ENCODE measurements at regions not wholly inside any gene's neighbourhood (a gene's known extent, or its start where the extent isn't known, plus 50 kb on each side); places are given as distances from the start of the nearest gene placed in this dataset.

DNA sequence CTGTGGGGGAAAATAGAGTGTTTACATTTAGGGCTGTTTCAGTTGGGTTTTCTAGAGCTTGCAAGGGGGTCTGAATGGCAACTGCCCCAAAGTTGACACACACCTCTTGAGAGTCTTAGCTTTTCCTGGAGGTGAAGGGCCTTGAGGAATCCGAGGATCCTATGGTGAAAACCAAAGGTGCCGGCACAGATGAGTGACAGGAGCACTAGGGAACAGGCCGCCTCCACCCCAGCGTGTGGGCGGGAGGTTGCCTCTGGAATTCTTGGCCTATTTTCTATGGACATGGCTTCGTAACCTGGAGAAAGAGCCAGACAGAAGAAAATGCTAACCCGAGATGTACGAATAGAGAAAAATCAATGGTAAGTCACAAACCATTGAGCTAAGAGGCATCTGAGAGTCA lies 283.2 kb upstream of the FOXQ1 start:
- Mint-ChIP-seq H3K9me3 (ENCODE audit: low read depth) (peaks cover 9% of the 10 kb centered on the region), H3K4me3 (ENCODE audit: unreplicated experiment) (no peak overlapping the region), H3K36me3 (ENCODE audit: low read depth) (peaks cover 2% of the 10 kb centered on the region), H3K27ac (ENCODE audit: unreplicated experiment) (no peak overlapping the region), H3K4me1 (ENCODE audit: low read depth) (peaks cover 12% of the 10 kb centered on the region), H3K27me3 (ENCODE audit: low read depth) (no peaks in the 10 kb centered on the region)
- no peak for DNase-seq (ENCODE audit: low spot score)
- no peak for TF ChIP-seq CTCF (IDR thresholded peaks at IDR 0.05)

GRCh38 chr6:1027795-1028569 lies 283.9 kb upstream of the FOXQ1 start:
- Mint-ChIP-seq H3K27ac (ENCODE audit: unreplicated experiment) (no peak overlapping the region), H3K27me3 (ENCODE audit: low read depth) (no peaks in the 10 kb centered on the region), H3K4me1 (ENCODE audit: low read depth) (peaks cover 12% of the 10 kb centered on the region), H3K36me3 (ENCODE audit: low read depth) (peaks cover 2% of the 10 kb centered on the region), H3K4me3 (ENCODE audit: unreplicated experiment) (no peak overlapping the region), H3K9me3 (ENCODE audit: low read depth) (peaks cover 9% of the 10 kb centered on the region)
- DNase-seq (ENCODE audit: low spot score): no peak
- TF ChIP-seq CTCF (IDR thresholded peaks at IDR 0.05): no peak

GRCh38 chr6:1027109-1027794 lies 284.6 kb upstream of the FOXQ1 start:
- Mint-ChIP-seq H3K4me1 (ENCODE audit: low read depth) (peaks cover 12% of the 10 kb centered on the region), H3K36me3 (ENCODE audit: low read depth) (peaks cover 2% of the 10 kb centered on the region), H3K9me3 (ENCODE audit: low read depth) (peaks cover 9% of the 10 kb centered on the region), H3K27ac (ENCODE audit: unreplicated experiment) (no peak overlapping the region), H3K27me3 (ENCODE audit: low read depth) (no peaks in the 10 kb centered on the region), H3K4me3 (ENCODE audit: unreplicated experiment) (no peak overlapping the region)
- no peak for DNase-seq (ENCODE audit: low spot score)
- TF ChIP-seq CTCF (IDR thresholded peaks at IDR 0.05): no peak

DNA sequence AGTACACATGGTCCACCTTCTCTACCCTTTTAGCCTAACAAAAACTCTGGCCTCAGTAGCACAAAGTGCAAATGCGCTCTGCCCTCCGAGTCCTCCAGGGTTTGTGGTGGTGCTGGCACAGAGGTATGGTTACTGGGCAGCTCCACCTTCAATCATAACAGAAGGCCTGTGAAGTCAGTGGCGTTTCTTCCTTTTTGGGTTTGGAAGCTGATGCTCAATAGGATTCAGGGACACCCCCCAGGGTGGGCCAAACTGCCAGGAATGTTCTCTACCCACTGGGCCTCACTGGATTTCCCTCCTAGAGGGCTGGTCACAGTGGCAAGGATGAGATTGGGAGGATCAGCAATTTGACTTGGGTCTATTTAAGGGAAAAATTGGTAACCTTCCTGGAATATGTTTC lies 286.1 kb upstream of the FOXQ1 start:
- H3K9me3 Mint-ChIP-seq (ENCODE audit: low read depth): peaks cover 14% of the 10 kb centered on the region
- no peak overlapping the region for H3K27ac Mint-ChIP-seq (ENCODE audit: unreplicated experiment)
- peaks cover 12% of the 10 kb centered on the region for H3K4me1 Mint-ChIP-seq (ENCODE audit: low read depth)
- H3K27me3 Mint-ChIP-seq (ENCODE audit: low read depth): peaks cover 5% of the 10 kb centered on the region
- peaks cover 2% of the 10 kb centered on the region for H3K36me3 Mint-ChIP-seq (ENCODE audit: low read depth)
- TF ChIP-seq CTCF (IDR thresholded peaks at IDR 0.05): no peak
- H3K4me3 Mint-ChIP-seq (ENCODE audit: unreplicated experiment): no peak overlapping the region
- DNase-seq (ENCODE audit: low spot score): no peak

- DNase-seq (ENCODE audit: low spot score): no peak
- H3K9me3 Mint-ChIP-seq (ENCODE audit: low read depth): peaks cover 10% of the 10 kb centered on the region
- no peak for TF ChIP-seq CTCF (IDR thresholded peaks at IDR 0.05)
- peak overlapping the region; percentile 3 for H3K27ac Mint-ChIP-seq (ENCODE audit: unreplicated experiment)
- no peak overlapping the region for H3K4me3 Mint-ChIP-seq (ENCODE audit: unreplicated experiment)
- no peaks in the 10 kb centered on the region for H3K36me3 Mint-ChIP-seq (ENCODE audit: low read depth)
- H3K4me1 Mint-ChIP-seq (ENCODE audit: low read depth): peaks cover 12% of the 10 kb centered on the region
- H3K27me3 Mint-ChIP-seq (ENCODE audit: low read depth): peaks cover 6% of the 10 kb centered on the region
Measured at GRCh38 chr6:1024587-1024986, 287.3 kb upstream of the FOXQ1 start.

All from chondrocyte (in vitro differentiated cells).